SK-N-SH (cell line): ENCODE measurements at regions not wholly inside any gene's neighbourhood (a gene's known extent, or its start where the extent isn't known, plus 50 kb on each side); places are given as distances from the start of the nearest gene placed in this dataset.

Experiments used
- CTCF ChIP-seq: fragments of 200-600 bp; sonication (generic); IDR thresholded peaks from 2 replicates; pipeline ENCODE4 v1.6.1; 2017; ENCODE audit warnings: antibody characterized with exemption, mild to moderate bottlenecking, moderate library complexity
- EP300 ChIP-seq, 2 experiments: IDR thresholded peaks; 2 replicates each; pipeline versions ENCODE4 v1.4.0 to v1.6.1; 2012; ENCODE audit warnings: borderline replicate concordance in 1 of 2, low read depth in 1 of 2, low read length in 1 of 2
- FOXM1 ChIP-seq: IDR thresholded peaks from 2 replicates; pipeline ENCODE4 v1.4.0; 2012; ENCODE audit warnings: low read depth, mild to moderate bottlenecking
- NFIC ChIP-seq: IDR thresholded peaks from 2 replicates; pipeline ENCODE4 v1.4.0; 2012; ENCODE audit warnings: borderline replicate concordance
- RFX5 ChIP-seq: IDR thresholded peaks from 2 replicates; pipeline ENCODE4 v1.6.1; 2012; ENCODE audit warnings: mild to moderate bottlenecking, improper control_type of control experiment, low read length
- TEAD4 ChIP-seq: IDR thresholded peaks from 2 replicates; pipeline ENCODE4 v1.4.0; 2012; ENCODE audit warnings: mild to moderate bottlenecking, borderline replicate concordance; ENCODE audit not compliant: insufficient read depth
- YY1 ChIP-seq: IDR thresholded peaks from 2 replicates; pipeline ENCODE4 v1.4.0; 2012; ENCODE audit warnings: low read depth, mild to moderate bottlenecking

- no peak for TF ChIP-seq CTCF
- no peak for TF ChIP-seq TEAD4
- no peak for TF ChIP-seq RFX5
- TF ChIP-seq FOXM1 = no peak
- TF ChIP-seq EP300 (IDR thresholded peaks at IDR 0.05; ENCODE audit: borderline replicate concordance in 1 of 2, low read depth in 1 of 2, low read length in 1 of 2) = no peak
- TF ChIP-seq YY1 = no peak
- TF ChIP-seq NFIC = no peak
These were observed 733.8 kb upstream of the ALCAM start for GRCh38 chr3:104632947-104633346.
